Neural cell (in vitro differentiated cells): ENCODE measurements at regions not wholly inside any gene's neighbourhood (a gene's known extent, or its start where the extent isn't known, plus 50 kb on each side); places are given as distances from the start of the nearest gene placed in this dataset.

Experiments
- H2AFZ ChIP-seq: fragments of 200-600, 300-800 bp; sonication (generic), shearing (Covaris generic); 2 replicates; pipeline ENCODE4 v1.6.0; 2014; ENCODE audit warnings: low read depth, mild to moderate bottlenecking, antibody characterized with exemption, low read length, moderate library complexity
- H3F3A ChIP-seq: fragments of 200-600 bp; shearing (Covaris generic); 2 replicates; pipeline ENCODE4 v1.6.1; 2016; ENCODE audit warnings: mild to moderate bottlenecking, moderate library complexity, mixed read lengths, antibody characterized with exemption, low read length; ENCODE audit not compliant: insufficient read depth, poor library complexity, severe bottlenecking
- H3K27ac ChIP-seq: fragments of 200-600, 300-800 bp; sonication (generic), shearing (Covaris generic); 2 replicates; pipeline ENCODE4 v1.5.1; 2014; ENCODE audit warnings: mild to moderate bottlenecking, low read length, moderate library complexity
- H3K27me3 ChIP-seq: fragments of 300-800, 200-600 bp; sonication (generic), shearing (Covaris generic); 2 replicates; pipeline ENCODE4 v1.6.0; 2014; ENCODE audit warnings: mild to moderate bottlenecking, low read depth, low read length, moderate library complexity; ENCODE audit not compliant: insufficient read depth
- H3K36me3 ChIP-seq: fragments of 300-800, 200-600 bp; sonication (generic), shearing (Covaris generic); 2 replicates; pipeline ENCODE4 v1.5.1; 2014; ENCODE audit warnings: mild to moderate bottlenecking, antibody characterized with exemption, low read length, moderate library complexity; ENCODE audit not compliant: insufficient read depth
- H3K4me2 ChIP-seq: fragments of 300-800, 200-600 bp; sonication (generic), shearing (Covaris generic); 2 replicates; pipeline ENCODE4 v1.6.0; 2014; ENCODE audit warnings: mild to moderate bottlenecking, low read length
- H3K4me3 ChIP-seq: fragments of 300-800, 200-600 bp; sonication (generic), shearing (Covaris generic); 2 replicates; pipeline ENCODE4 v1.5.1; 2014; ENCODE audit warnings: mild to moderate bottlenecking, low read length, moderate library complexity
- H3K79me2 ChIP-seq: fragments of 200-600 bp; shearing (Covaris generic); replicated peaks from 2 replicates; pipeline ENCODE4 v1.6.0; 2014; ENCODE audit warnings: mild to moderate bottlenecking, low read length, moderate library complexity; ENCODE audit not compliant: insufficient read depth
- H3K9ac ChIP-seq: fragments of 300-800, 200-600 bp; sonication (generic), shearing (Covaris generic); 2 replicates; pipeline ENCODE4 v1.6.1; 2016; ENCODE audit warnings: mild to moderate bottlenecking, low read length, mixed read lengths
- H3K9me2 ChIP-seq: fragments of 200-600 bp; shearing (Covaris generic); 2 replicates; pipeline ENCODE4 v1.6.1; 2016; ENCODE audit warnings: mild to moderate bottlenecking, low read length, mixed read lengths; ENCODE audit not compliant: insufficient read depth
- H3K9me3 ChIP-seq: fragments of 200-600, 300-800 bp; sonication (generic), shearing (Covaris generic); 2 replicates; pipeline ENCODE4 v1.6.1; 2016; ENCODE audit warnings: mild to moderate bottlenecking, mixed run types, low read length, moderate library complexity, mixed read lengths
- H4K20me1 ChIP-seq: fragments of 200-600 bp; shearing (Covaris generic); 2 replicates; pipeline ENCODE4 v1.6.1; 2016; ENCODE audit warnings: mild to moderate bottlenecking, mixed run types; ENCODE audit not compliant: insufficient read depth
- EP300 ChIP-seq: fragments of 450-650 bp; conservative IDR thresholded peaks from 2 replicates; pipeline ENCODE4 v1.6.1; 2014; ENCODE audit warnings: antibody characterized with exemption, mild to moderate bottlenecking, moderate library complexity; ENCODE audit not compliant: poor library complexity, severe bottlenecking
- EZH2 ChIP-seq: fragments of 200-600, 300-800 bp; shearing (Covaris generic), sonication (generic); IDR thresholded peaks from 2 replicates; pipeline ENCODE4 v1.6.1; 2014; ENCODE audit warnings: antibody characterized with exemption, low read length, borderline replicate concordance, mild to moderate bottlenecking; ENCODE audit not compliant: insufficient read depth, poor library complexity, severe bottlenecking
- MXI1 ChIP-seq: fragments of 450-650 bp; conservative IDR thresholded peaks from 2 replicates; pipeline ENCODE4 v1.6.1; 2014; ENCODE audit warnings: antibody characterized with exemption, mild to moderate bottlenecking; ENCODE audit not compliant: poor library complexity, severe bottlenecking
- POLR2AphosphoS5 ChIP-seq: IDR thresholded peaks from 2 replicates; pipeline ENCODE4 v1.6.1; 2012
- RAD21 ChIP-seq: fragments of 450-650 bp; conservative IDR thresholded peaks from 2 replicates; pipeline ENCODE4 v1.6.1; 2014; ENCODE audit warnings: antibody characterized with exemption, mild to moderate bottlenecking, moderate library complexity
- SMC3 ChIP-seq: fragments of 450-650 bp; conservative IDR thresholded peaks from 2 replicates; pipeline ENCODE4 v1.6.1; 2014; ENCODE audit warnings: antibody characterized with exemption, mild to moderate bottlenecking, moderate library complexity; ENCODE audit not compliant: poor library complexity
- TAF1 ChIP-seq: IDR thresholded peaks from 2 replicates; pipeline ENCODE4 v1.6.1; 2012; ENCODE audit warnings: low read depth
- TF ChIP-seq, protein P1 (sequence below): fragments of 450-650 bp; IDR thresholded peaks from 2 replicates; pipeline ENCODE4 v1.5.1; 2014; ENCODE audit warnings: antibody characterized with exemption, mild to moderate bottlenecking, moderate library complexity; ENCODE audit not compliant: poor library complexity, severe bottlenecking
- TF ChIP-seq, protein P2 (sequence below): IDR thresholded peaks from 2 replicates; pipeline ENCODE4 v1.6.1; 2012; ENCODE audit warnings: borderline replicate concordance

DNA sequence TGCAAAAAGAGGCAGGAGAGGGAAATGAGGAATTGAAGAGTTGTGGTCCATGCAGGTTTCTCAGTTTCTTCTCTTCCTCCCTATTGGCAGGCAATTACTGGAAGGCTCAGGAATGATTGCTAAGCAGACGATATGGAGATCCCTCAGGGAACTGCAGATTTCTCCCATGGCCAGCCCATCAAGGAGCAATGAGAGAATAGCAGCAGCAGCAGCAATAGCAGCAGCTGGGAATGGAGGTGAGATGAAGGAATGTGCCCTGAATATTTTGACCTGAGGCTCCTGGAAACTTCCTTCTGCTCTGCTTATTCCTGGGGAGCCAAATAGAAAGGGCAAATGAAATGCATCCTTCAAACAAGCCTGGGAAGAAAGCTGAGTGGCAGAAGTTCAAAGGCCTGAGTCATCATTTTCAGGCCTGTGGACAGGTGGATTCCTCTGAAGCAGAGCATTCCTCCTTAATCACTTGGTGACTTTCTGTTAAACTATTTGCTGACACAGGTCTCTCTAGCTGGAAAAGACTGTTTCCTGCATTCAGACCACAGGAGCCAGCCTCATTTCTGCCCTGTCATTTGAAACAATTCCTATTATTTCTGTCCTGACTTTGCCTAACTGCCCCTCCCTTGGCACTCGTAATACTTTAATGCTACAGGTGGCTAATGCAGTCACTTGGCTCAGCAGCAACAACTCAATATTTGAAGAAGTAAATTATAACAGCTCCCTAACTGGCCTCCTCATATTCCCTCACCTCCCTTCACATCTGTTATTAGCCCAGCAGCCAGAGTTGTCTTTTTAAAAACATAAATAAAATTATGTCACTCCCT, 146.9 kb upstream of the GADL1 start:
- no peak overlapping the region for H3K27ac ChIP-seq
- H3K9ac ChIP-seq: no peak overlapping the region
- H3K36me3 ChIP-seq: no peaks in the 10 kb centered on the region
- no peaks in the 10 kb centered on the region for H3K9me2 ChIP-seq
- H3K79me2 ChIP-seq: no peaks in the 10 kb centered on the region
- H4K20me1 ChIP-seq: no peaks in the 10 kb centered on the region
- no peak overlapping the region for H3K4me2 ChIP-seq
- TF ChIP-seq EP300: no peak
- no peak for TF ChIP-seq POLR2AphosphoS5
- TF ChIP-seq TAF1: no peak
- TF ChIP-seq, protein P1, sequence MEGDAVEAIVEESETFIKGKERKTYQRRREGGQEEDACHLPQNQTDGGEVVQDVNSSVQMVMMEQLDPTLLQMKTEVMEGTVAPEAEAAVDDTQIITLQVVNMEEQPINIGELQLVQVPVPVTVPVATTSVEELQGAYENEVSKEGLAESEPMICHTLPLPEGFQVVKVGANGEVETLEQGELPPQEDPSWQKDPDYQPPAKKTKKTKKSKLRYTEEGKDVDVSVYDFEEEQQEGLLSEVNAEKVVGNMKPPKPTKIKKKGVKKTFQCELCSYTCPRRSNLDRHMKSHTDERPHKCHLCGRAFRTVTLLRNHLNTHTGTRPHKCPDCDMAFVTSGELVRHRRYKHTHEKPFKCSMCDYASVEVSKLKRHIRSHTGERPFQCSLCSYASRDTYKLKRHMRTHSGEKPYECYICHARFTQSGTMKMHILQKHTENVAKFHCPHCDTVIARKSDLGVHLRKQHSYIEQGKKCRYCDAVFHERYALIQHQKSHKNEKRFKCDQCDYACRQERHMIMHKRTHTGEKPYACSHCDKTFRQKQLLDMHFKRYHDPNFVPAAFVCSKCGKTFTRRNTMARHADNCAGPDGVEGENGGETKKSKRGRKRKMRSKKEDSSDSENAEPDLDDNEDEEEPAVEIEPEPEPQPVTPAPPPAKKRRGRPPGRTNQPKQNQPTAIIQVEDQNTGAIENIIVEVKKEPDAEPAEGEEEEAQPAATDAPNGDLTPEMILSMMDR: no peak
- no peak for TF ChIP-seq MXI1
- TF ChIP-seq SMC3: no peak
- TF ChIP-seq EZH2: no peak
- TF ChIP-seq, protein P2, sequence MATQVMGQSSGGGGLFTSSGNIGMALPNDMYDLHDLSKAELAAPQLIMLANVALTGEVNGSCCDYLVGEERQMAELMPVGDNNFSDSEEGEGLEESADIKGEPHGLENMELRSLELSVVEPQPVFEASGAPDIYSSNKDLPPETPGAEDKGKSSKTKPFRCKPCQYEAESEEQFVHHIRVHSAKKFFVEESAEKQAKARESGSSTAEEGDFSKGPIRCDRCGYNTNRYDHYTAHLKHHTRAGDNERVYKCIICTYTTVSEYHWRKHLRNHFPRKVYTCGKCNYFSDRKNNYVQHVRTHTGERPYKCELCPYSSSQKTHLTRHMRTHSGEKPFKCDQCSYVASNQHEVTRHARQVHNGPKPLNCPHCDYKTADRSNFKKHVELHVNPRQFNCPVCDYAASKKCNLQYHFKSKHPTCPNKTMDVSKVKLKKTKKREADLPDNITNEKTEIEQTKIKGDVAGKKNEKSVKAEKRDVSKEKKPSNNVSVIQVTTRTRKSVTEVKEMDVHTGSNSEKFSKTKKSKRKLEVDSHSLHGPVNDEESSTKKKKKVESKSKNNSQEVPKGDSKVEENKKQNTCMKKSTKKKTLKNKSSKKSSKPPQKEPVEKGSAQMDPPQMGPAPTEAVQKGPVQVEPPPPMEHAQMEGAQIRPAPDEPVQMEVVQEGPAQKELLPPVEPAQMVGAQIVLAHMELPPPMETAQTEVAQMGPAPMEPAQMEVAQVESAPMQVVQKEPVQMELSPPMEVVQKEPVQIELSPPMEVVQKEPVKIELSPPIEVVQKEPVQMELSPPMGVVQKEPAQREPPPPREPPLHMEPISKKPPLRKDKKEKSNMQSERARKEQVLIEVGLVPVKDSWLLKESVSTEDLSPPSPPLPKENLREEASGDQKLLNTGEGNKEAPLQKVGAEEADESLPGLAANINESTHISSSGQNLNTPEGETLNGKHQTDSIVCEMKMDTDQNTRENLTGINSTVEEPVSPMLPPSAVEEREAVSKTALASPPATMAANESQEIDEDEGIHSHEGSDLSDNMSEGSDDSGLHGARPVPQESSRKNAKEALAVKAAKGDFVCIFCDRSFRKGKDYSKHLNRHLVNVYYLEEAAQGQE: no peak
- no peak for TF ChIP-seq RAD21
- H3K9me3 ChIP-seq: no peaks in the 10 kb centered on the region
- H2AFZ ChIP-seq: no peak overlapping the region
- H3F3A ChIP-seq: no peaks in the 10 kb centered on the region
- H3K27me3 ChIP-seq: no peaks in the 10 kb centered on the region
- H3K4me3 ChIP-seq: no peak overlapping the region

DNA sequence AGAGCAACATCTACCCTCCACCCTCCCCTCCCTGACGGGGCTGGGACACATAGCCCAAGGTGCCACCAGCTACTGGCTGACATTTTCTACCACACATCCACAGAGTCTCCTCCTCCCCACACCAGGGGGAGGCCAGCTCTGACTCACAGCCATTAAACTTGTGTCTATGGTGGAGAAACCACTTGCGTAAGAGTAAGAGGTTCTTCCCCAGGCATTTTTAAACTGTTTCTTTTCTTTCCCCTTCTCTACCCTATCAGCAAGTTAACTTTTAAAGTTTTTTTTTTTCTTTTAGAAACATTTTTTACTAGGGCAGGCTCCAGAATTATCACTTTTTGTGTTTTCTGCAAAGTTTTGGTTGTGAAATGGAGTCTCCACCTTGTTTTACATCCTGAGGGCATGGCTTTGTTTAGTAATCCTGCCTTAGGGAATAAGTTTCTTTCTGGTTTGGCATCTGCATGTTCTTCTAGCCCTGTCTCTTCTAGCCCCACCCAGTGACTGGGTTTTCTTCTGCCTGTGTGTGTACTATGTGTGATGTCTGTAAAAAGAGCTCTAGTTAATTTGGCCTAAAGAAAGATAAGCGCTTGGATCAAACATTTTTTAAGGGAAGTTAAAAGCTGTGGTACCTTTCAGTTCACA, 148.8 kb upstream of the GADL1 start:
- Histone ChIP-seq H3K9ac (no peak overlapping the region), H2AFZ (no peak overlapping the region), H3K4me3 (no peak overlapping the region), H3K27me3 (no peaks in the 10 kb centered on the region), H3K36me3 (no peaks in the 10 kb centered on the region), H3K79me2 (no peaks in the 10 kb centered on the region), H4K20me1 (no peaks in the 10 kb centered on the region), H3K9me3 (no peaks in the 10 kb centered on the region), H3F3A (no peaks in the 10 kb centered on the region), H3K4me2 (no peak overlapping the region), H3K27ac (no peak overlapping the region), H3K9me2 (no peaks in the 10 kb centered on the region)
- TF ChIP-seq POLR2AphosphoS5: no peak
- no peak for TF ChIP-seq MXI1
- TF ChIP-seq EP300: no peak
- TF ChIP-seq, protein P2: no peak
- no peak for TF ChIP-seq SMC3
- TF ChIP-seq RAD21: no peak
- no peak for TF ChIP-seq TAF1
- no peak for TF ChIP-seq EZH2
- TF ChIP-seq, protein P1: no peak
